MM.1S (cell line): ENCODE measurements at regions not wholly inside any gene's neighbourhood (a gene's known extent, or its start where the extent isn't known, plus 50 kb on each side); places are given as distances from the start of the nearest gene placed in this dataset.

Experiments used
- CTCF ChIP-seq: fragments of 300-600 bp; sonication (generic); IDR thresholded peaks from 2 replicates; pipeline ENCODE4 v1.5.1; 2016; ENCODE audit warnings: antibody characterized with exemption, low read length, mixed read lengths
- EZH2 ChIP-seq: fragments of 300-600 bp; sonication (generic); optimal IDR thresholded peaks from 2 replicates; pipeline ENCODE3; 2017; ENCODE audit warnings: low read depth, mild to moderate bottlenecking, antibody characterized with exemption, low read length, mixed read lengths
- EZH2phosphoT487 ChIP-seq: fragments of 300-600 bp; sonication (generic); IDR thresholded peaks from 2 replicates; pipeline ENCODE4 v1.6.1; 2018; ENCODE audit warnings: antibody characterized with exemption, low read length

- TF ChIP-seq CTCF (no peak), EZH2 (no peak), EZH2phosphoT487 (no peak)
Observed at GRCh38 chr11:134981835-134982234, 569.8 kb upstream of the B3GAT1 start.
